MM.1S (cell line): ENCODE measurements at regions not wholly inside any gene's neighbourhood (a gene's known extent, or its start where the extent isn't known, plus 50 kb on each side); places are given as distances from the start of the nearest gene placed in this dataset.

Source experiments
- DNase-seq: peaks from one replicate; pipeline ENCODE4 v3.0.0-alpha.2; 2015
- H2AFZ ChIP-seq: fragments of 300-600 bp; sonication (generic); 2 replicates; pipeline ENCODE4 v1.6.0; 2016; ENCODE audit warnings: antibody characterized with exemption, low read length
- H3F3A ChIP-seq: fragments of 300-600 bp; sonication (generic); 2 replicates; pipeline ENCODE4 v1.6.1; 2016; ENCODE audit warnings: mild to moderate bottlenecking, antibody characterized with exemption, low read length, moderate library complexity, mixed read lengths; ENCODE audit not compliant: insufficient read depth
- H3K27ac ChIP-seq: fragments of 300-600 bp; sonication (generic); 2 replicates; pipeline ENCODE4 v1.5.1; 2016; ENCODE audit warnings: mild to moderate bottlenecking, low read length
- H3K27me3 ChIP-seq: fragments of 300-600 bp; sonication (generic); replicated peaks from 2 replicates; pipeline ENCODE4 v1.6.0; 2016; ENCODE audit warnings: low read length; ENCODE audit not compliant: insufficient read depth
- H3K36me3 ChIP-seq: fragments of 300-600 bp; sonication (generic); replicated peaks from 2 replicates; pipeline ENCODE4 v1.6.1; 2016; ENCODE audit warnings: mild to moderate bottlenecking, low read length, mixed read lengths; ENCODE audit not compliant: insufficient read depth
- H3K4me1 ChIP-seq: fragments of 300-600 bp; sonication (generic); 2 replicates; pipeline ENCODE4 v1.6.1; 2016; ENCODE audit warnings: low read length, mixed read lengths
- H3K4me2 ChIP-seq: fragments of 300-600 bp; sonication (generic); 2 replicates; pipeline ENCODE4 v1.6.0; 2016; ENCODE audit warnings: low read depth, low read length
- H3K4me3 ChIP-seq: fragments of 300-600 bp; sonication (generic); 2 replicates; pipeline ENCODE4 v1.5.1; 2016; ENCODE audit warnings: low read length, mixed read lengths
- H3K79me2 ChIP-seq: fragments of 300-600 bp; sonication (generic); 2 replicates; pipeline ENCODE4 v1.6.1; 2016; ENCODE audit warnings: mixed run types, low read length, mixed read lengths
- H3K9ac ChIP-seq: fragments of 300-600 bp; sonication (generic); 2 replicates; pipeline ENCODE4 v1.6.1; 2016; ENCODE audit warnings: low read length, mixed read lengths
- H3K9me2 ChIP-seq: fragments of 300-600 bp; sonication (generic); replicated peaks from 2 replicates; pipeline ENCODE4 v1.6.1; 2016; ENCODE audit warnings: mild to moderate bottlenecking, low read length, mixed read lengths; ENCODE audit not compliant: insufficient read depth
- H3K9me3 ChIP-seq: fragments of 300-600 bp; sonication (generic); replicated peaks from 2 replicates; pipeline ENCODE4 v1.6.1; 2016; ENCODE audit warnings: mild to moderate bottlenecking, low read length, mixed read lengths; ENCODE audit not compliant: insufficient read depth
- H4K20me1 ChIP-seq: fragments of 300-600 bp; sonication (generic); 2 replicates; pipeline ENCODE4 v1.6.1; 2016; ENCODE audit warnings: mild to moderate bottlenecking, low read length, moderate library complexity, mixed read lengths; ENCODE audit not compliant: insufficient read depth
- EZH2 ChIP-seq: fragments of 300-600 bp; sonication (generic); optimal IDR thresholded peaks from 2 replicates; pipeline ENCODE3; 2017; ENCODE audit warnings: low read depth, mild to moderate bottlenecking, antibody characterized with exemption, low read length, mixed read lengths
- EZH2phosphoT487 ChIP-seq: fragments of 300-600 bp; sonication (generic); IDR thresholded peaks from 2 replicates; pipeline ENCODE4 v1.6.1; 2018; ENCODE audit warnings: antibody characterized with exemption, low read length
- TF ChIP-seq, protein P1 (sequence below): fragments of 300-600 bp; sonication (generic); IDR thresholded peaks from 2 replicates; pipeline ENCODE4 v1.5.1; 2016; ENCODE audit warnings: antibody characterized with exemption, low read length, mixed read lengths

DNA sequence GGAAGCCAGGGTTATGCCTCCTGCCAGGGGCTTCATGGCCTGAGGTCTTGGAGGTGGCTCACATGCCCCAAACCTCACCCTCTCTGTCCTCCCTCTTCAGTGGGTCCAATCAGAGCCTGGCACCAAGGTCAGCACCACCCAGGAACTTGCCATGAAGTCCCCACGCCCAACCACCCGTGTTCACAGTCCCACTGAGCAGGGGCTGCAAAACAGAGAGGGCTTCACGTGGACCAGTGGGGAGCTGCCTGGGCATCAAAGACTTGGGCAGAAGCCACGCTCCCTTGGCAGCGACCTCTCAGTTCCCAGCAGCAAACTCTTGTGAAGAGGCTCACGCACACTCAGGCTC lies 425.8 kb upstream of the B3GAT1 start:
- Histone ChIP-seq H3K9ac (no peak overlapping the region), H4K20me1 (no peaks in the 10 kb centered on the region), H3K9me3 (no peaks in the 10 kb centered on the region), H3K9me2 (no peaks in the 10 kb centered on the region), H3K4me1 (no peaks in the 10 kb centered on the region), H3F3A (no peaks in the 10 kb centered on the region), H3K27ac (no peak overlapping the region), H3K79me2 (no peaks in the 10 kb centered on the region), H3K4me3 (no peak overlapping the region), H3K27me3 (no peaks in the 10 kb centered on the region), H3K4me2 (no peak overlapping the region), H3K36me3 (no peaks in the 10 kb centered on the region), H2AFZ (no peak overlapping the region)
- DNase-seq = no peak
- TF ChIP-seq, protein P1, sequence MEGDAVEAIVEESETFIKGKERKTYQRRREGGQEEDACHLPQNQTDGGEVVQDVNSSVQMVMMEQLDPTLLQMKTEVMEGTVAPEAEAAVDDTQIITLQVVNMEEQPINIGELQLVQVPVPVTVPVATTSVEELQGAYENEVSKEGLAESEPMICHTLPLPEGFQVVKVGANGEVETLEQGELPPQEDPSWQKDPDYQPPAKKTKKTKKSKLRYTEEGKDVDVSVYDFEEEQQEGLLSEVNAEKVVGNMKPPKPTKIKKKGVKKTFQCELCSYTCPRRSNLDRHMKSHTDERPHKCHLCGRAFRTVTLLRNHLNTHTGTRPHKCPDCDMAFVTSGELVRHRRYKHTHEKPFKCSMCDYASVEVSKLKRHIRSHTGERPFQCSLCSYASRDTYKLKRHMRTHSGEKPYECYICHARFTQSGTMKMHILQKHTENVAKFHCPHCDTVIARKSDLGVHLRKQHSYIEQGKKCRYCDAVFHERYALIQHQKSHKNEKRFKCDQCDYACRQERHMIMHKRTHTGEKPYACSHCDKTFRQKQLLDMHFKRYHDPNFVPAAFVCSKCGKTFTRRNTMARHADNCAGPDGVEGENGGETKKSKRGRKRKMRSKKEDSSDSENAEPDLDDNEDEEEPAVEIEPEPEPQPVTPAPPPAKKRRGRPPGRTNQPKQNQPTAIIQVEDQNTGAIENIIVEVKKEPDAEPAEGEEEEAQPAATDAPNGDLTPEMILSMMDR = no peak
- no peak for TF ChIP-seq EZH2

DNA sequence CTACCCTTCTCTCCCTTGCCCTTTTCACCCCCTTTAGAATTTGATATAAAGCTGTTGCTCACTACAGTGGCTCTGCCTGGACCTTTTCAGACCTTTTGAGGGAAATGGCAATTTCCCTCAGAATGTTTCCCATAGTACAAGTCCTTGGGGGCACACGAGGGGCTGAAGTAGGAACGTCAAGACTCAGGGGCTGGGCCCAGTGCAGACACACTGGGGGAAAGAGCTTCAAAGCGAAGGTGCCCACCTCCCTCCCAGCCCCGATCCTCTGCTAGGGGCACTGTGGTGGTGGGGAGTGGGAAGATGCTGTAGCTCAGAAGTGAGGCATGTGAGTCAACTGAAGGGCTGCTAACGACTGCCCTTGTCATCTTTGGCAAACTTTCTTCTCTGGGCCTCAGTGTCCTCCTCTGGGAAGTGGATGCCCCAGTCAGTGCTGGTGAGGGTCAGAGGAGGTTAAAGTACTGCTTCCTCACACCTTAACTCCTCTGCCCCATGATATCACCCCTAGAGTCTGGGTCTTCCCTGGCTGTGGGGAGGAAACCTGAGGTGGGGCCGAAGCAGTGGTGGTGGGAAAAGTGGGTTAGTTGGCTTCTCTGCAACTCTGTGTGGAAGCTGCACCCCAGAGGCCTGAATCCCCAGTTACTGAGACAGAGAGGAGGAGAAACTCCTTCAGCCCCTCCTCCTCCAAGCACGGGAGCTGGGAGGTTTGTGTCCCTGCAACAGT lies 425.3 kb upstream of the B3GAT1 start:
- H3K4me2 ChIP-seq = no peak overlapping the region
- no peaks in the 10 kb centered on the region for H3K27me3 ChIP-seq
- no peak overlapping the region for H2AFZ ChIP-seq
- no peaks in the 10 kb centered on the region for H3K9me2 ChIP-seq
- H3K9me3 ChIP-seq = no peaks in the 10 kb centered on the region
- no peaks in the 10 kb centered on the region for H4K20me1 ChIP-seq
- DNase-seq = no peak
- H3K79me2 ChIP-seq = no peaks in the 10 kb centered on the region
- TF ChIP-seq, protein P1 = no peak
- TF ChIP-seq EZH2phosphoT487 (no peak), EZH2 (no peak)
- no peaks in the 10 kb centered on the region for H3K36me3 ChIP-seq
- H3K4me3 ChIP-seq = no peak overlapping the region
- no peaks in the 10 kb centered on the region for H3F3A ChIP-seq
- H3K4me1 ChIP-seq = no peaks in the 10 kb centered on the region
- no peak overlapping the region for H3K9ac ChIP-seq
- no peak overlapping the region for H3K27ac ChIP-seq

DNA sequence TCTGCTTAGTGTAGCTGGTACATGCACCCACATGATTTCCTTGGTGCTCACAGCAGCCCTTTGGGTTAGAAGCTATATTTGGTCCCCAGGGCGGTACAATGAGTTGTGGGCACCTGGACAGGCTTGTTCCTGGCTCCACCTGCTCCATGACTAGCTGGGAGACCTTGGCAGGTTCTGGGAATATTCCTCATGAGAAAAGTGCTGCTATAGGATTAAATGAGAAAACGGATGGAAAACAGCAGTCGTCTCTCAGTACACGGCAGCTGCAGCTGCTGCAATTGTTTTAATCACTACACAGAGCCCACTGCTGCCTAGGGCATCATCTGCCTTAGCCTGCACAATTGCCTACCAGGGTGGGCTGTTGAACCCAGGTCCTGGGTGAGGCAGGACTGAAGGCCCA lies 424.5 kb upstream of the B3GAT1 start:
- Histone ChIP-seq H3K9me3 (no peaks in the 10 kb centered on the region), H3K4me2 (no peak overlapping the region), H3K36me3 (no peaks in the 10 kb centered on the region), H3K9me2 (no peaks in the 10 kb centered on the region), H3K79me2 (no peaks in the 10 kb centered on the region), H4K20me1 (no peaks in the 10 kb centered on the region), H3K27ac (no peak overlapping the region), H3K4me3 (no peak overlapping the region), H3F3A (no peaks in the 10 kb centered on the region), H3K9ac (no peak overlapping the region), H2AFZ (no peak overlapping the region), H3K4me1 (no peaks in the 10 kb centered on the region), H3K27me3 (no peaks in the 10 kb centered on the region)
- no peak for DNase-seq
- TF ChIP-seq EZH2 (no peak), EZH2phosphoT487 (no peak)
- TF ChIP-seq, protein P1 = no peak
